AG04450 (cell line): ENCODE measurements at regions not wholly inside any gene's neighbourhood (a gene's known extent, or its start where the extent isn't known, plus 50 kb on each side); places are given as distances from the start of the nearest gene placed in this dataset.

ENCODE experiments used
- CTCF ChIA-PET: fragments of 300-600, 350-600 bp; formaldehyde crosslinking; extraction: SDS; loops from one replicate; lab custom pipeline; 2022; ENCODE audit warnings: antibody characterized with exemption, inconsistent platforms; lab: Charles Lee
- POLR2A ChIA-PET: fragments of 350-600 bp; formaldehyde crosslinking; extraction: SDS; loops from one replicate; lab custom pipeline; 2021; ENCODE audit warnings: antibody characterized with exemption, inconsistent platforms; lab: Yijun Ruan, JAX
- DNase-seq: peaks from one replicate; pipeline ENCODE4 v3.0.0-alpha.2; 2011; ENCODE audit warnings: low read depth, low spot score
- H3K27ac ChIP-seq: one replicate; pipeline ENCODE4 v1.5.1; 2012; ENCODE audit warnings: low read depth, low read length, control low read depth
- H3K27me3 ChIP-seq: one replicate; pipeline ENCODE4 v1.6.0; 2012; ENCODE audit warnings: low read length; ENCODE audit not compliant: control insufficient read depth, insufficient read depth
- H3K4me3 ChIP-seq: 2 replicates; pipeline ENCODE4 v1.5.1; 2011; ENCODE audit warnings: mild to moderate bottlenecking, low read depth, low read length, control low read depth
- H3K9me3 ChIP-seq: 2 replicates; pipeline ENCODE4 v1.5.1; 2012; ENCODE audit warnings: low read length; ENCODE audit not compliant: control insufficient read depth, insufficient read depth
- TF ChIP-seq, protein P1 (sequence below): IDR thresholded peaks from 2 replicates; pipeline ENCODE4 v1.5.1; 2011; ENCODE audit warnings: low read depth, low read length, control low read depth, inconsistent platforms

DNA sequence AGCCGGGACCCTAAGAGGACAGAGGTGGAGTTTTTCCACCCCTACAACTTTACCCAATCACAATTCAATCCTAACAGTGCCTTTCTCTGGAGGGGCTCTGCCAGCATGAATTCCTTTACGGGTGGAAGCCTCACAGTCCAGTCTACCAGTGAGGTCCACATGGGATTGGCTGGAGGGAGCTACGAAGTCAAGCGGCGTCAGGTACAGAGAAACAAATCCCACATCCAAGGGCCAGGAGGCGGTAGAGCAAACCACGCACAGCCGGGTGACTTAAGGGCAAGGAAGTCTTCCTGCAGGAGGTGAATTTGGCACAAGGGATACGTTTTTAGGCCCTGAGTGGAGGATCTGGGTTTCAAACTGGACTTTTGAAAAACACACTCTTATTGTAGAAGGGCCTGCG lies 199.6 kb downstream of the UQCRFS1 start:
- DNase-seq, result no peak
- POLR2A ChIA-PET, result no interaction called here
- peaks cover 47% of the 10 kb centered on the region for H3K9me3 ChIP-seq
- H3K27ac ChIP-seq, result no peak overlapping the region
- H3K4me3 ChIP-seq, result no peak overlapping the region
- CTCF ChIA-PET, result no interaction called here
- no peaks in the 10 kb centered on the region for H3K27me3 ChIP-seq
- TF ChIP-seq, protein P1, sequence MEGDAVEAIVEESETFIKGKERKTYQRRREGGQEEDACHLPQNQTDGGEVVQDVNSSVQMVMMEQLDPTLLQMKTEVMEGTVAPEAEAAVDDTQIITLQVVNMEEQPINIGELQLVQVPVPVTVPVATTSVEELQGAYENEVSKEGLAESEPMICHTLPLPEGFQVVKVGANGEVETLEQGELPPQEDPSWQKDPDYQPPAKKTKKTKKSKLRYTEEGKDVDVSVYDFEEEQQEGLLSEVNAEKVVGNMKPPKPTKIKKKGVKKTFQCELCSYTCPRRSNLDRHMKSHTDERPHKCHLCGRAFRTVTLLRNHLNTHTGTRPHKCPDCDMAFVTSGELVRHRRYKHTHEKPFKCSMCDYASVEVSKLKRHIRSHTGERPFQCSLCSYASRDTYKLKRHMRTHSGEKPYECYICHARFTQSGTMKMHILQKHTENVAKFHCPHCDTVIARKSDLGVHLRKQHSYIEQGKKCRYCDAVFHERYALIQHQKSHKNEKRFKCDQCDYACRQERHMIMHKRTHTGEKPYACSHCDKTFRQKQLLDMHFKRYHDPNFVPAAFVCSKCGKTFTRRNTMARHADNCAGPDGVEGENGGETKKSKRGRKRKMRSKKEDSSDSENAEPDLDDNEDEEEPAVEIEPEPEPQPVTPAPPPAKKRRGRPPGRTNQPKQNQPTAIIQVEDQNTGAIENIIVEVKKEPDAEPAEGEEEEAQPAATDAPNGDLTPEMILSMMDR, result no peak

DNA sequence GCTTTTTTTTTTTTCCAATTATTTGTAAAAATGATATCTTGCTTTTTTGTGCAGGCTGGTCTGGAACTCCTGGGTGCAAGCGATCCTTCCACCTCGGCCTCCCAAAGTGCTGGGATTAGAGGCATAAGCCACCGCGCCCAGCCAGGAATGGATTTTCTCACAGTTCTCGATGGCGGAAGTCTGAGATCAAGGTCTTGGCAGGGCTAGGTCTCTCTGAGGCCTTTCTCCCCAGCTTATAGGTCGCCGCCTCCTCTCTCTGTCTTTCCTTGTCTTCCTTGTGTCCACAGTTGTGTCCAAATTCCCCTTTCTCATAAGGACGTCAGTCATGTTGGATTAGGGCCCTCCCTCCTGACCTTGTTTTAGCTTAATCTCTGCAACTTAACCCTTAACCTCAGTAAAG lies 200.5 kb downstream of the UQCRFS1 start:
- CTCF ChIA-PET, result no interaction called here
- Histone ChIP-seq H3K27me3 (no peaks in the 10 kb centered on the region), H3K9me3 (peaks cover 46% of the 10 kb centered on the region), H3K4me3 (no peak overlapping the region), H3K27ac (no peak overlapping the region)
- POLR2A ChIA-PET, result no interaction called here
- TF ChIP-seq, protein P1, result no peak
- no peak for DNase-seq

GRCh38 chr19:29010276-29010675 lies 202.7 kb downstream of the UQCRFS1 start:
- no peaks in the 10 kb centered on the region for H3K27me3 ChIP-seq
- POLR2A ChIA-PET, result no interaction called here
- CTCF ChIA-PET, result no interaction called here
- H3K9me3 ChIP-seq, result peaks cover 50% of the 10 kb centered on the region
- H3K4me3 ChIP-seq, result no peak overlapping the region
- TF ChIP-seq, protein P1, result no peak
- H3K27ac ChIP-seq, result no peak overlapping the region
- no peak for DNase-seq

DNA sequence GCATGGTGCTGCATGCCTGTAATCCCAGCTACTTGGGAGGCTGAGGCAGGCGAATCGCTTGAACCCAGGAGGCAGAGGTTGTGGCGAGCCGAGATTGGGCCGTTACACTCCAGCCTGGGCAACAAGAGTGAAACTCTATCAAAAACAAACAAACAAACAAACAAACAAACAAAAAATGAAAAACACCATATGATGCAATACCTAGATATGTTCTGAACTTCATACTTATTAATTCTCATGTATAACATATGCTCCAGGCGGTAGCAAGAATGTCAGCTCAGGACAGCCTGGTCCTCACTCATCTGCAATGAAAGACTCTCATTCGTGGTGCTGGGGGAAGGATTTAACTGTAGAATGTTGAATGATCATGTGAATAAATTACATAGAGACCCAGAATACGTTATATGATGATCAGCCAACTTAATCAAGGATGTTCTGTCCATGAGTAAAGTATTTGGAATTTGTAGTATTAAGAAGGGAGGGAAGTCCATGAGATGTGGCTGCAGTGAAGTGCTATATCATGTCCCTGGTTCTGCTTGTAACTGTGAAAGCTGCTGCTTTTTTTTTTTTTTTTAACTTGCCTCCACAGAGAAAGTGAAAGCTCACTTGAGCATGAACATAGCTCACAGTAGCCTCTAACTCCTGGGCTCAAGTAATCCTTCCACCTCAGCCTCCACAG lies 206.8 kb downstream of the UQCRFS1 start:
- TF ChIP-seq, protein P1, result no peak
- ChIA-PET CTCF (no interaction called here), POLR2A (no interaction called here)
- no peak overlapping the region for H3K27ac ChIP-seq
- no peak overlapping the region for H3K4me3 ChIP-seq
- no peak for DNase-seq
- peaks cover 53% of the 10 kb centered on the region for H3K9me3 ChIP-seq
- no peaks in the 10 kb centered on the region for H3K27me3 ChIP-seq

GRCh38 chr19:29004796-29005195 lies 208.2 kb downstream of the UQCRFS1 start:
- no peak for DNase-seq
- ChIA-PET POLR2A (no interaction called here), CTCF (no interaction called here)
- no peak overlapping the region for H3K4me3 ChIP-seq
- no peak overlapping the region for H3K27ac ChIP-seq
- TF ChIP-seq, protein P1, result no peak
- peaks cover 48% of the 10 kb centered on the region for H3K9me3 ChIP-seq
- no peaks in the 10 kb centered on the region for H3K27me3 ChIP-seq
